Sciatic nerve (tissue), 2 donors: ENCODE measurements at regions not wholly inside any gene's neighbourhood (a gene's known extent, or its start where the extent isn't known, plus 50 kb on each side); places are given as distances from the start of the nearest gene placed in this dataset.
"Not testable (repeated sequence)": the region's sequence is repeated elsewhere in the genome, so short reads cannot be mapped to it uniquely, and the experiment has no call there.

Source experiments
- ATAC-seq: fragments of 200-7000 bp; cut with Tn5 transposase; one replicate; pipeline ENCODE4 v1.9.1; 2020; ENCODE audit warnings: mild to moderate bottlenecking, moderate library complexity
- DNase-seq: peaks from one replicate; pipeline ENCODE4 v3.0.0-alpha.2; 2020; ENCODE audit warnings: low spot score
- intact Hi-C: fragments of 100-400 bp; cut with DNase I; formaldehyde crosslinking; loops from one replicate; pipeline ENCODE4 v1.14.2; 2022
- donor health status: DM: no; HTN: no; CAD: no.
- donor health status: DM: no; HTN: no; CAD: no.

DNA sequence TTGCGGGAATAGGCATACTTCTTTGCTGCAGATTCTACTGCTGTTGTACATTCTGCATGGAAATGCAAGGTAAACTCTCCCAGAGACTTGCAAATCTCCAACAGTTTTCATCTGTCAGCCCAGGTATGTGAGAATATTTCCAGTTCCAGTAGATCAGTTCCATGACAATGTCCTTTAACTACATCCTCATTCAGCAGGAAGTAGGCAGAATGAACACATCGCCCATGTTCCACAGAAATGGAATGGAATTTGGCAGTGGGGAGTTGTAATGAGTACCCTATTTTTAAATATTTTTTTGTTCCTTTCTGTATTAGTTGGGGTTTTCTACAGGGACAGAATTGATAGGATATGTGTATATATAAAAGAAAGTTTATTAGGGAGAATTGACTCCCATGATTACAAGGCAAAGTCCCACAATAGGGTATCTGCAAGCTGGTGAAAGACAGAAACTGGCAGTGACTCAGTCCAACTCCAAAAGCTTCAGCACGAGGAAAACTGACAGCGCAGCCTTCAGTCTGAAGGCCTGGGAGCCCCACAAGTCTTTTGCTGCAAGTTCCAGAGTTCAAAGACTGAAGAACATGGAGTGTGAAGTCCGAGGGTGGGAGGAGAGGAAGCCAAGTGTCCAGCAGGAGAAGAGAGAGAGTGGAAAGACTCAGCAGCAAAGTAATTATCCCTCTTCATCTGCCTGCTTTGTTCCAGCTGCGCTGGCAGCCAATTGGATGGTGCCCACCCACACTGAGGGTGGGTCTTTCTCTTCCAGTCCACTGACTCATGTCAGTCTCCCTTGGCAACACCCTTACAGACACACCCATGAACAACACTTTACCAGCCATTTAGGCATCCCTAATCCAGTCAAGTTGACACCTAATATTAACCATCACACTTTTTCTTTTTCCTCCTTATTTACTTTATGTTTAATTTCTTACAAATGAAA, 110.4 kb upstream of the SCAF11 start:
- ATAC-seq = no peak
- intact Hi-C loops = no loop called here
- no peak for DNase-seq

DNA sequence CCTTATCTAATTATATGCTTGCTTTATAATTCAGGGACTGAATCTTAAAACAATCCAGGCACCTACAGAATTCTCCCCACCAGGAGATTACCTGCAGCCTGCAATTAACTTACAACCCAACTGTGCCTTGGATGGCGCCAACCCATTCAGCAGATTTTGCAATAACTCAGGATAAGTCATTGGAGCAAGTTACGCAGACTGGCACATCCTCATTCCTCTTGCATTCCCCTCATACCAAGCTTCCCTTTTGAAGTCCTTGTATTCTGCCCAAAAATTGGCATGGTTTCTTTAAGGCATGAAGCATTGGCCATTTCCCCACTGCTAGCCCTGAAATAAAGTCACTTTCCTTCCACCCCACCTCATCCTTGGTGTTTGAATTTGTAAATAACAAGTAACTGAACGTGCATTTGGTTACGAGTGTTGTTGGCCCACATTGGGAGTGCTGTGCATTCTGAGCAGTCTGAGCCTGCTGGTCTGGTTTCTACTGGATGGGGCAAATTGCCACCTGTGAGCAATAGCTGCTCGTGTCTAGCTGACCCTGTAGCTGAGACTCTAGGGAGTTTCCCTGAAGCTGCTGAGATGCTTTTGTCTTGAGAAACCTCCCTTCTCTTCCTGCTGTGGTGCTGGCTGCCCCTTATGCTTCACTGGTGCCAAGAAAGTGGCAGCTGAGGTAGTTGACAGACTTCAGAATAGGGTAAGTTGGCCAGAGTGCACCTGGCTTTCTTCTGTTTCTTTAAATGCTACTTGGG, 99.2 kb upstream of the SCAF11 start:
- no peak for ATAC-seq

DNA sequence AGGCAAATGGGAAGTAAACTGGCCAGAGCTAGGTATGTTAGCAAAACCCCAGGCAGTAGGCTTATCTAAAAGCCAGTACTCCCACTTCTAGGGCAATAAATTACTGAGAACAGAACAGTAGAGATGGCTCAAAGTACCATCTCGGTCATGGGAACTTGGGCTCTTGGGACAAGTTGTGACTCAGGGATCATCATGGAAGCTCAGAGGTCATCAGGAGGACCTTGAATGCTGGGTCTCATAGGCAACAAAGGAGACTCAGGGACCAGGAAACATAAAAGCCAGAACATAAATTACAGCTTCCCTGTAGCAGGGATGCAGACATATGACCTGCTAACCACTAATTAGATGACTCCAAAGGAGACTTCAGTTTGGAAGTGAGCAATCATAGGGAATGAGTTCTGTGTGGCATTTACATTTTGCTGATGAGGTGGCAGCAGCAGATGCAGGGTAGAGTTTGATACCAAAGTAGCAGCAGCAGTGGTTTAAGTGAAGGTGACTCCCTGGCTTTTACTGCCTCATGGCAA, 97.6 kb upstream of the SCAF11 start:
- no peak for ATAC-seq
- no peak for DNase-seq
- intact Hi-C loops = no loop called here

More for the DNA sequence above, 99.2 kb upstream of the SCAF11 start:
- DNase-seq = no peak
- intact Hi-C loops = no loop called here

DNA sequence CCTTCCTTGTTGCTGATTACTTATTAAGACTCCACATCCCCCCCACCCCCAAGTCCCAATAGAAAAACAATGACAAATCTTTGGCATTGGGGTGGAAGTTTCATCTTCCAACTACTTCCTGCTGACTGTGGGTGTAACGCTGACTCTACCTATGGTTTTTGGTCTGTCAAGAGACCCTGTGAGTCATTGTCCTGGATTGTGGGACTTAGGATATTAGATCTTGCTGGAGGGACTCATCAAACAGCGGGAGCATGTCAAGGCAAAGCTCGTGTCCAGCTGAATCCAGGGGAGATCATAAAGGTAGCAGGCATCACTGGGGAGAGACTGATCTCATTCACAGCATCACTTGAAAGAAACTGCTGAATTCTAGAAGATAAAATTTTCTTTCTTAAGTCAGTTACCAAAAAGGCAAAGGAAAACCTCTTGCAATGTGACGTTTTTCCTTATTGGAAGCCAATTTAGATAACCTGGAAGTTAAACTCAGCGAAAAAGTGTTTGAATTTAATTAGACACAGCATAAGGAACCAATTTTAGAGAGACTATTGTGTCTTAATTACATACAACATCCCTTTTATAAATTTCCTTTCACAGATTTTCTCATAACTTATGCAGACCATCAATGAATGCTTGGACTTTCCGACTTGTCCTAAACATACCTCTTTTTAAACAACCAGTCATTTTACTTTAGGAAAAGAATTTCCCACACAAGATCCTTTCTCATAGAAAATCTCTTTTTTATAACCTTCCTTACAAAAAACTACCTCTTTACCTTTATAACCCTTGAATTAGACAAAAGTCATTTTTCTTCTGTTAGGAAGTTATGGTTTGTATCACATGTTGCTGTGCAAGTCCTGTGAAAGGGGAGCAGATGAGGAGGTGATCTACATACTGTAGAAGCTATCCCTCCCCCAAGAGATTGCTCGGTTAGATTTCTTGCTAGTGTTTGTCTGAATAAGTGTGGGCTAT, 94.6 kb upstream of the SCAF11 start:
- intact Hi-C loops = no loop called here
- no peak for ATAC-seq
- DNase-seq = no peak

DNA sequence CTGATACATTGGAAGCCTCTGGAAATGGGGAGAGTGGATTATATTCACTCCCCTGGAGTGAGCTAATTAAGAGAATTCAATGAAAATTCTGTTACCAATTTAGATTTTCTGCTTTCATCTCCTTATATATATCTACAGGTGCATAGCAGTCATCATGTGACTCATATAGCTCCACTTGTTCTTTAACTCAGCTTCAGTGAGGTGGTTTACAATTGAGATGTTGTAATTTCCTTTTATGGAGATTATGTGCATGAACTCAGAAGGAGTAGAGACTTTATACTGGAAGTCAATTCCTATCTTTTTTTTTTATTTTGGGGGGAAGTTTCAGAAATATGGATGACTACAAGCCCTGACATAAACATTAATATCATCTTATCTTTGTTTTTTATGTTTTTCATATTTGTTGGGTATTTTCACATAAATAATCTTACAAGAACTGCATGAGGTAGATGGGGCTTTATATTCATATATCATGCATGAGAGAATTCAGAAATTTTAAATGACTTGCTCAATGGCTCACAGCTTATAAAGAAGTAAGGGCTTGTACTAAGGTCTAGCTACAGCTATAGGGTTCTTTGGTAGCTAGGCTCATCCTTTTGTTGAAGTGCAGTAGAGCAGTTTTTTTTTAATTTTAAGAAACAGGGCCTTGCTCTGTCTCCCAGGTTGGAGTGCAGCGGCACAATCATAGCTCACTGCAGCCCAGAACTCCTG, 92.3 kb upstream of the SCAF11 start:
- ATAC-seq = no peak
- intact Hi-C loops = no loop called here
- no peak for DNase-seq

DNA sequence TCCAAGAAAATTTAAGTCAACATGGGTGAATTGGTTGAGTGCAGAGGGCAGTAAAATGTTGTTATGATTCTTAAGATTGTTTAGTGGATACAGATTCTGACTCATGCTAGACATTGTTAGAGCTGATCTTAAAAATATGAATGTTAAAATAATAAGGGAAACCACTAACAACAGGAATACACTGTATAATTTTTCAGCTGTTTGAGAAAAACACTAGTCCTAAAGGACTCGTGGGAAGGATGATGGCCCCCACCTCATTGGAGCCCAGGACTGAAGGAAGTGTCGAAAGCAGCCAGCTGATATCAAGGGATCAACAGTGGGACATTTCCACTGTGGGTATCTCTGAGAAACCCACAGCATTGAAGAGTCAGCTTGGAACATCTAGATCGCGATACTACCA, 82.9 kb upstream of the SCAF11 start:
- DNase-seq (no peak), ATAC-seq (no peak)
- intact Hi-C loops = no loop called here

DNA sequence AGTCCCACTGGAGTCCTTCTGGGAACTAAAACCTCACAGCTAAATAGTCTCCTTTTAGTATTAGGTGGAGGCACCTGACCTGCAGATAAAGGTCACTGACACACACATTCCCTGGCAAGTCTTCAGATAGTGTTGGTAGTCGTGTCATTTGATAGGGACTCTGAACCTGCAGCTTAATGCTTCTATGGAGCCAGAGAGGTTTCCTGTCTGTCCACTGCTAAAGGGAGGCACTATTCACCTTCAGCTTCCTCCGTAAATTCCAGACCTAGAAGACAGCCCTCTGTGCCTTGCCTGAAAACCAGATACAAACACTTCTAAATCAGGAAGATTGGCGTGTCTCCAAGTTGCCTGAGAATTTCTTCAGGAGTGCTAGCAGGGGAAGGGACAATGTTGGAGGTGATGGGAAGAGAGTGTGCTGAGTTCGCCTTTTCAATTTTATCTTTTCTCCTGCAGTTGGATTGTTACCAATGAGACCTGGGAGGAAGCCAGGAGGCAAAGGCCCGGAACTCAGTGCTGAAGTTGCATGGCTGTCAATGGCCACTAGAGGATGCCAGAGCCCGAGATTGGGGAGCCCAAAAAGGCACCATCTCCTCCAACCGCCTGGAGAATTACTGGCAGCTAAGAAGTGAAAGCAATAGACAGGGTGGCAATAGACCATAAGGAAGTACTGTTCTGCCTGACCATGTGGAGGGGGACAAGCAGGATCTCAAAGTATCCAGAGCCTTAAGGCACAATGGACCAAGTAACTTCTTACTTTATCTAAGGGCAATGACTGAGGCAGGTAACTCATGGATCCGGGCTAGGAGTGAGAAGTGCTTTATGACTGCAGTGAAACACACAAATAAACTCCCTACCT, 81.6 kb upstream of the SCAF11 start:
- ATAC-seq (peak; percentile 72), DNase-seq (peak; percentile 65)
- intact Hi-C loops = no loop called here

DNA sequence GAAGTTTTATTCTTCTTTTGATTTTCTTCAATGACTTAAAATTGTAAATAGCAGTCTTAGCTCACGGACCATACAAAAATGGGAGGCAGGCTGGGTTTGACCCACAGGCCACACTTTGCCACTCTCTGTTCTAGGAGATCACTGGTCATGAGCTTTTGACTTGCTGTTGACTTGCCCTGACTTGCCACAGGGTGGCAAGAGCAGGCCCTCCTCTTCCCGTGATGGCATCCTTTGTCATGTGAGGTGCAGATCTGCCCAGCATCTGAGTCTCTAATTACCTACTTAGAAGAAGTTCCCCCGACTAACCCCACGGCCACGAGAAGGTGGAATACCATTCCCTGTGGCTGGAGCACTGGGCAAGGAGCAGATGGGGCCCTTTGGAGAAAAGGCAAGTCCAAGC, 81.0 kb upstream of the SCAF11 start:
- DNase-seq = no peak
- intact Hi-C loops = no loop called here
- ATAC-seq = no peak

DNA sequence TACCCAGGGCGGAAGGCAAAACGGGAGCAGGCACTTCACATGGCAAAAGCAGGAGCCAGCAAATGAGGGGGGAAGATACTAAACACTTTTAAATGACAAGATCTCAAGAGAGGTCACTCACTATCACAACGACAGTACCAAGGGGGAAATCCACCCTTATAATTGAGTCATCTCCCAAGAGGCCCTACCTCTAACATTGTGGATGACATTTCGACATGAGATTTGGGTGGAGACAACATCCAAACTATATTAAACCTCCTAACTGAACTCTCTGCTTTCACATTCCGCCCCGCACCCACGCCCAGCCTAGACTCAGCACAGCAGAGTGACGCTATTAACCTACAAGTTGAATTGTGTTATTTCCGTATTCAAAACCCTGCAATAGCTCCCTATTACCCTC, 76.7 kb upstream of the SCAF11 start:
- ATAC-seq = no peak
- intact Hi-C loops = no loop called here
- DNase-seq = no peak

DNA sequence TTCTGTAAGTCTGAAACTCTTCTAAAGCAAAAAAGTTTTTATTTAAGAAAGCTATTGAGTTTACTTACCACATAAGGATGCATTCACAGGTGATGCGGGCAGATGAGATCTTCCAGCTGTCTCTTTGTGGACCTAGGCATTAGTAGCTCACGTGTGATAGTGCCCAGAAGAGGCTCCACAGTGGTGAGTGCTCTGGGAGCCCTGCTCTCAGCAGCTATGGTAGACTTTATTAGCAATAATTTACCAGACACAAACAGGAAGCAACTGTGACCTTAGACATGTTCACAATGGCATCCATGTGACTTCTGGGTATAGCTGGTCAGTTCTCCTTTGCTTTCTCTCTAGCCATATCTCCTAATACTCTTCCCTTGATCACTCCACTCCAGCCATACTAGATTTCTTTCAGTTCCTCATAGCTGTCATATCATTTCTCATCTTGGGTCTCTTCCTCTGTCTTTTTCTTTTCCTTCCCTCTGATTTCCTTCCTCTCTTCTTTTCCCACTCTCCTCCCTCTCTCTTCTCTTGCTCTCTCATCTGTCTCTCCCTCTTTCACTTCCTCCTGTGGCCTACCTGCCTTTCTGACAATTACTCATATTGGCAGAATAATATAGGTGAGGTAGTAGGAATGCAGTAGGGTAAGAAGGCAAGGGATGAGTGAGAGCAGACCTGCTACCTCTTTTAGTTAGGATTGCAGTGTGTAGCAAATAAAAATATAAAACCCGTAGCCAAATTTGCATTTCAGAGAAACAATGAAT, 75.2 kb upstream of the SCAF11 start:
- no peak for ATAC-seq
- no peak for DNase-seq
- intact Hi-C loops = no loop called here

DNA sequence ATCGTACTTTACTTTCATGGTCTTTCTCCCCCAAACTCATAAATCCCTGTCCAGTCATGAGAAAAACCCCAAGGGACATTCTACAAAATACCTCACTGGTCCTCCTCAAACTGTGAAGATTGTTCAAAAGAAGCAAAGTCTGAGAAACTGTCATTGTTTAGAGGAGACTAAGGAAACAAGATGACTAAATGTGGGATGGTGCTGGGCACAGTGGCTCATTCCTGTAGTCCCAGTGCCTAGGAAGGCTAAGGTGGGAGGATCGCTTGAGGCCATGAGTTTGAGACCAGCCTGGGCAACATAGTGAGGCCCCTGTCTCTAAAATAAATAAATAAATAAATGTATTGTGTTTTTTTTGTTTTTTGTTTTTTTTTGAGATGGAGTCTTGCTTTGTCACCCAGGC, 74.2 kb upstream of the SCAF11 start:
- intact Hi-C loops = no loop called here
- DNase-seq = no peak
- no peak for ATAC-seq

DNA sequence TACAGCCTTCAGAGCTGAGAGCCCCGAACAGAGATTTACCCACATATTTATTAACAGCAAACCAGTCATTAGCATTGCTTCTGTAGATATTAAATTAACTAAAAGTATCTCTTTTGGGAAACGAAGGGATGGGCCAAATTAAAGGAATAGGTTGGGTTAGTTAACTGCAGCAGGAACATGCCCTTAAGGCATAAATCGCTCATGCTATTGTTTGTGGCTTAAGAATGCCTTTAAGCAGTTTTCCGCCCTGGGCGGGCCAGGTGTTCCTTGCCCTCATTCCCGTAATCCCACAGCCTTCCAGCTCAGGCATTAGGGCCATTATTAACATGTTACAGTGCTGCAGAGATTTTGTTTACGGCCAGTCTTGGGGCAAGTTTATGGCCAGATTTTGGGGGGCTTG, 68.3 kb upstream of the SCAF11 start:
- ATAC-seq, intact Hi-C loops, DNase-seq: not testable (repeated sequence)

DNA sequence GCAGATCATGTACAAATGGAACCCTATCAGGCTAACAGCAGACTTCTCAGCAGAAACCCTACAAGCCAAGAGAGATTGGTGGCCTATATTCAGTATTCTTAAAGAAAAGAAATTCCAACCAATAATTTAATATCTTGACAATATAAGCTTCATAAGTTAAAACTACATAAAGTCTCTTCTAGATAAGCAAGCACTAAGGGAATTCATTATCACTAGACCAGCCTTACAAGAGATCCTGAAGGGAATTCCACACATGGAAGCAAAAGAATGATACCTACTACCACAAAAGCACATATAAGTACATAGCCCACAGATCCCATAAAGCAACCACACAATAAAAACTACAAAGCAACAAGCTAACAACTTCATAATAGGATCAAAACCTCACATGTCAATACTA, 60.4 kb upstream of the SCAF11 start:
- DNase-seq (no peak), ATAC-seq (no peak)
- intact Hi-C loops = no loop called here

DNA sequence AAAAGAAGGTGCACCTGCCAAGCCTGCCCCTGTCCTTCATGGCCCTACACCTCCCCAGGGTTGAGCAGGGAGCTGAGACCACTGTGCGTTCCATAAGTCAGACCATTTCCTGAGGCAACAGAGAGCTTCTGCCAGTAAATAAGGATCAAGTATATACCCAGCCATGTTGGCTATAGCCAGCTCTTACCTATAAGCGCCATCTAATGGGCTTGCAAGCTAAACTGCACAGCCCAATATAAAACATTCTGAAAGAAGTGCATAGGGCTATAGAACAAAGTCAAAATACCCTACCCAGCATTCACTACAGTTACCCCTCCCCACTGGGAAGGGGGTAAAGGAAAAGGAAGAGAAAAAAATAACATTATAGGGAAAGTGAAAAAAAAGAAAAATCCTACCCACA, 59.3 kb upstream of the SCAF11 start:
- intact Hi-C loops = no loop called here
- ATAC-seq = no peak
- DNase-seq = no peak

DNA sequence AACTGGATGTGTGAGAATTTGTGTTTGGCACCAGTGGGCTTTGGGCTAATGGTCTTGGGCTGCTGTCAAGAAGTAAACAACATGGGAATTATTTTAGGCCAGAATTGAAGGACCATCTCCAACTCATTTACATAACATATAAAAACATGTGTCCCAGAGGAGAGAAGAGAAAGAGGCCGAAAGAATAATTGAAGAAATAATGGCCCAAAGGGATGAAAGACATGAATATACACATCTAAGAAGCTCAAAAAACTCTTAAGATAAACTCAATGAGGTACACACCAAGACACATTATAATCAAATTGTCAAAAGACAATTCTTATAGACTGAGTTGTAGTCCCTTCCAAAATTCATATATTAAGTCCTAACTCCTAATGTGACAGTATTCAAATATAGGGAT, 56.1 kb upstream of the SCAF11 start:
- intact Hi-C loops = no loop called here
- no peak for ATAC-seq
- no peak for DNase-seq

DNA sequence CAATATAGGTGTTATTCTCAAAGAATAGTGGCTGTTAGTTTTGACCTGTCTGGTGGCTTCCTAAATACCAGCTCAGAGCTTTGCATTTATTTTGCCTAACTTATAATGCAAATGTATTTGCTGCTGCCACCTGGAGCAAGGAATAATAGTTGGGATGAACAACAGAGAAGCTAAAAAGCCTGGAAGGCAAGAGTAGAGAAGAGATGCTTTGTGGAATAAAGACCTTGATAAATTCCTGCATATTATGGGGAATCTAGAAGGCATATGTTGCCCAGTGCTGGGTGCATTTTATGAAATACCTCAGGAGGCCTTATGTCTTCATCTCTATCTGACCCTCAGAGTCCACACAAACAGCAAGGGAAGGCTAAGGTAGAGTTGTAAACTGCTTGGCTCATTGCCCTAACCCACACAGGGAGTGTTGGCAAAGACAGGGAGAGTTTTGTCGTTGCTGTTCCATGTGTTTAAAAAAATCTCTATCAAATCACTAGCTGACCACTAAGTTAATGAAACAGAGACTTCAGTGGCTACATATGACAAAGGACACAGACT, 53.7 kb upstream of the SCAF11 start:
- ATAC-seq (no peak), DNase-seq (no peak)
- intact Hi-C loops = no loop called here
